ENCODE measurements at regions not wholly inside any gene's neighbourhood (a gene's known extent, or its start where the extent isn't known, plus 50 kb on each side); places are given as distances from the start of the nearest gene placed in this dataset.
"Not testable (repeated sequence)": the region's sequence is repeated elsewhere in the genome, so short reads cannot be mapped to it uniquely, and the experiment has no call there.

DNA sequence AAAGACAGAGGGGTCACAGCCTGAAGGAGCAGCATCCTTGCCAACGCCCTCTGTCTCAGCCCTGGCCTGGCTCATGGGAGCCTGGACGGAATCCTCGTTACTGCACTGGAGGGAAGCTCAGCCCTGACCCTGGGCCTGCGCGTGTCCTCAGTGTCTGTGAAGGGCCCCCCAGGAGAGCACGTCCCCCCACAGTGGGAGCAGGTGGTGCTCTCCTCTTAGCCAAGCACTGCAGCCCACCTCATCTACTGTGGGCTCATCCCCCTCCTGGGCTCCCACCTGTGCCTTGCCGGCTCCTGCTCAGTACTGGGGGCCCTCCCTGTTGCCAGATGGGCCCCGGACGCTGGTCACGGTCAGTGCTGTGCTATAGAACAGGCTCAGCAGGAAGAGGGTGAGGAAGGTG lies 177.7 kb downstream of the TMEM121 start:
- TF ChIP-seq, protein P1, sequence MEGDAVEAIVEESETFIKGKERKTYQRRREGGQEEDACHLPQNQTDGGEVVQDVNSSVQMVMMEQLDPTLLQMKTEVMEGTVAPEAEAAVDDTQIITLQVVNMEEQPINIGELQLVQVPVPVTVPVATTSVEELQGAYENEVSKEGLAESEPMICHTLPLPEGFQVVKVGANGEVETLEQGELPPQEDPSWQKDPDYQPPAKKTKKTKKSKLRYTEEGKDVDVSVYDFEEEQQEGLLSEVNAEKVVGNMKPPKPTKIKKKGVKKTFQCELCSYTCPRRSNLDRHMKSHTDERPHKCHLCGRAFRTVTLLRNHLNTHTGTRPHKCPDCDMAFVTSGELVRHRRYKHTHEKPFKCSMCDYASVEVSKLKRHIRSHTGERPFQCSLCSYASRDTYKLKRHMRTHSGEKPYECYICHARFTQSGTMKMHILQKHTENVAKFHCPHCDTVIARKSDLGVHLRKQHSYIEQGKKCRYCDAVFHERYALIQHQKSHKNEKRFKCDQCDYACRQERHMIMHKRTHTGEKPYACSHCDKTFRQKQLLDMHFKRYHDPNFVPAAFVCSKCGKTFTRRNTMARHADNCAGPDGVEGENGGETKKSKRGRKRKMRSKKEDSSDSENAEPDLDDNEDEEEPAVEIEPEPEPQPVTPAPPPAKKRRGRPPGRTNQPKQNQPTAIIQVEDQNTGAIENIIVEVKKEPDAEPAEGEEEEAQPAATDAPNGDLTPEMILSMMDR (IDR thresholded peaks at IDR 0.05; ENCODE audit: low read depth, low read length, poor library complexity, severe bottlenecking), result not testable (repeated sequence)
- not testable (repeated sequence) for TF ChIP-seq EZH2phosphoT487 (IDR thresholded peaks at IDR 0.05; ENCODE audit: borderline replicate concordance, low read length)

Measured in DOHH2 (cell line).